GM23338 (cell line): ENCODE measurements at regions not wholly inside any gene's neighbourhood (a gene's known extent, or its start where the extent isn't known, plus 50 kb on each side); places are given as distances from the start of the nearest gene placed in this dataset.

ENCODE experiments used
- ATAC-seq: fragments of 200-7000 bp; cut with Tn5 transposase; 3 replicates; pipeline ENCODE4 v1.9.1; 2020
- DNase-seq: peaks from one replicate; pipeline ENCODE4 v3.0.0-alpha.2; 2015; ENCODE audit warnings: low spot score
- H2AFZ ChIP-seq: fragments of 200-600 bp; sonication (generic); 2 replicates; pipeline ENCODE4 v1.8.0; 2016; ENCODE audit warnings: antibody characterized with exemption, mild to moderate bottlenecking, moderate library complexity
- H3F3A ChIP-seq: fragments of 200-600 bp; sonication (generic); replicated peaks from 2 replicates; pipeline ENCODE4 v1.8.0; 2017; ENCODE audit warnings: antibody characterized with exemption, mixed run types, low read depth
- H3K27ac ChIP-seq: fragments of 200-600 bp; sonication (generic); 2 replicates; pipeline ENCODE4 v1.6.1; 2016; ENCODE audit warnings: low read depth
- H3K27me3 ChIP-seq: fragments of 200-600 bp; sonication (generic); 2 replicates; pipeline ENCODE4 v1.8.0; 2016; ENCODE audit warnings: mild to moderate bottlenecking, mixed run types, moderate library complexity; ENCODE audit not compliant: insufficient read depth
- H3K36me3 ChIP-seq: fragments of 200-600 bp; sonication (generic); 2 replicates; pipeline ENCODE4 v1.8.0; 2016; ENCODE audit warnings: mild to moderate bottlenecking; ENCODE audit not compliant: insufficient read depth
- H3K4me1 ChIP-seq: fragments of 200-600 bp; sonication (generic); 2 replicates; pipeline ENCODE4 v1.8.0; 2016; ENCODE audit warnings: mild to moderate bottlenecking, moderate library complexity; ENCODE audit not compliant: insufficient read depth
- H3K4me2 ChIP-seq: fragments of 200-600 bp; sonication (generic); 2 replicates; pipeline ENCODE4 v1.7.1; 2017; ENCODE audit warnings: mixed run types
- H3K4me3 ChIP-seq: fragments of 200-600 bp; sonication (generic); 2 replicates; pipeline ENCODE4 v1.6.1; 2016; ENCODE audit warnings: mixed run types
- H3K79me2 ChIP-seq: fragments of 200-600 bp; sonication (generic); replicated peaks from 2 replicates; pipeline ENCODE4 v1.8.0; 2017; ENCODE audit warnings: mild to moderate bottlenecking; ENCODE audit not compliant: insufficient read depth
- H3K9me2 ChIP-seq: fragments of 200-600 bp; sonication (generic); 2 replicates; pipeline ENCODE4 v1.8.0; 2017; ENCODE audit not compliant: insufficient read depth
- H4K20me1 ChIP-seq: fragments of 200-600 bp; sonication (generic); replicated peaks from 2 replicates; pipeline ENCODE4 v1.8.0; 2017; ENCODE audit warnings: mild to moderate bottlenecking; ENCODE audit not compliant: insufficient read depth
- H3K27ac Mint-ChIP-seq: 2 replicates; pipeline ENCODE4 v1.8.0; 2020; ENCODE audit warnings: inconsistent platforms, mild to moderate bottlenecking, moderate library complexity, mixed read lengths
- H3K27me3 Mint-ChIP-seq: 3 replicates; pipeline ENCODE4 v1.8.0; 2022; ENCODE audit warnings: low read depth, mild to moderate bottlenecking, moderate library complexity, mixed read lengths, inconsistent platforms; ENCODE audit not compliant: insufficient read depth, poor library complexity
- H3K36me3 Mint-ChIP-seq: 3 replicates; pipeline ENCODE4 v1.8.0; 2021; ENCODE audit warnings: low read depth, mild to moderate bottlenecking, inconsistent platforms, moderate library complexity, mixed read lengths
- H3K4me1 Mint-ChIP-seq: 3 replicates; pipeline ENCODE4 v1.8.0; 2020; ENCODE audit warnings: mild to moderate bottlenecking, inconsistent platforms, mixed read lengths
- H3K4me3 Mint-ChIP-seq: 3 replicates; pipeline ENCODE4 v1.8.0; 2021; ENCODE audit warnings: moderate library complexity, mild to moderate bottlenecking, inconsistent platforms, mixed read lengths
- H3K9me3 Mint-ChIP-seq: 3 replicates; pipeline ENCODE4 v1.8.0; 2020; ENCODE audit warnings: moderate library complexity, mild to moderate bottlenecking, inconsistent platforms, mixed read lengths
- CREB1 ChIP-seq: fragments of 250-450 bp; sonication (Bioruptor Pico); IDR thresholded peaks from 2 replicates; pipeline ENCODE4 v1.5.0; 2020; ENCODE audit warnings: low read depth, mild to moderate bottlenecking, moderate library complexity
- EZH2 ChIP-seq: fragments of 200-600 bp; sonication (generic); IDR thresholded peaks from one replicate; pipeline ENCODE4 v1.8.0; 2017; ENCODE audit warnings: antibody characterized with exemption, mild to moderate bottlenecking, low read depth; ENCODE audit not compliant: unreplicated experiment
- EZH2phosphoT487 ChIP-seq: fragments of 200-600 bp; sonication (generic); IDR thresholded peaks from one replicate; pipeline ENCODE4 v1.8.1; 2018; ENCODE audit warnings: antibody characterized with exemption; ENCODE audit not compliant: unreplicated experiment
- JUNB ChIP-seq: IDR thresholded peaks from one replicate; pipeline ENCODE4 v1.6.1; 2016; ENCODE audit warnings: antibody characterized with exemption; ENCODE audit not compliant: unreplicated experiment
- NANOG ChIP-seq: IDR thresholded peaks from 2 replicates; pipeline ENCODE4 v1.6.1; 2016; ENCODE audit warnings: antibody characterized with exemption, borderline replicate concordance
- REST ChIP-seq: IDR thresholded peaks from one replicate; pipeline ENCODE4 v1.6.1; 2018; ENCODE audit warnings: antibody characterized with exemption; ENCODE audit not compliant: unreplicated experiment
- STAT1 ChIP-seq: IDR thresholded peaks from one replicate; pipeline ENCODE4 v1.6.1; 2016; ENCODE audit warnings: antibody characterized with exemption; ENCODE audit not compliant: unreplicated experiment
- ZNF114 ChIP-seq: fragments of 250-450 bp; sonication (Bioruptor Pico); IDR thresholded peaks from 2 replicates; pipeline ENCODE4 v1.5.0; 2020; ENCODE audit warnings: mild to moderate bottlenecking, moderate library complexity
- ZNF331 ChIP-seq: fragments of 250-450 bp; sonication (Bioruptor Pico); IDR thresholded peaks from 2 replicates; pipeline ENCODE4 v1.5.0; 2020; ENCODE audit warnings: low read depth, mild to moderate bottlenecking, moderate library complexity
- TF ChIP-seq, protein P1 (sequence below), 2 experiments: fragments of 200-600 bp in 1 of 2; sonication (generic) in 1 of 2; conservative IDR thresholded peaks; 2 replicates each; pipeline versions ENCODE4 v1.5.1 to v1.6.1; 2016 to 2017; ENCODE audit warnings: antibody characterized with exemption in 2 of 2, low read depth in 2 of 2, mild to moderate bottlenecking in 2 of 2, moderate library complexity in 1 of 2
- TF ChIP-seq, protein P2 (sequence below): fragments of 250-450 bp; sonication (Bioruptor Pico); IDR thresholded peaks from 2 replicates; pipeline ENCODE4 v1.5.0; 2020; ENCODE audit warnings: mild to moderate bottlenecking, moderate library complexity
- TF ChIP-seq, protein P3 (sequence below): IDR thresholded peaks from 2 replicates; pipeline ENCODE4 v1.6.1; 2016; ENCODE audit warnings: antibody characterized with exemption

- H3K27ac ChIP-seq, result no peak overlapping the region
- H3K4me1 ChIP-seq, result no peaks in the 10 kb centered on the region
- Mint-ChIP-seq H3K4me3 (no peak overlapping the region), H3K27me3 (peaks cover 2% of the 10 kb centered on the region), H3K9me3 (no peaks in the 10 kb centered on the region), H3K4me1 (no peaks in the 10 kb centered on the region), H3K27ac (no peak overlapping the region), H3K36me3 (no peaks in the 10 kb centered on the region)
- H3K4me3 ChIP-seq, result no peak overlapping the region
- no peaks in the 10 kb centered on the region for H3K9me2 ChIP-seq
- no peak overlapping the region for H3K4me2 ChIP-seq
- no peaks in the 10 kb centered on the region for H3F3A ChIP-seq
- ATAC-seq, result no peak
- H3K36me3 ChIP-seq, result no peaks in the 10 kb centered on the region
- no peaks in the 10 kb centered on the region for H3K27me3 ChIP-seq
- DNase-seq, result no peak
- H4K20me1 ChIP-seq, result no peaks in the 10 kb centered on the region
- no peaks in the 10 kb centered on the region for H3K79me2 ChIP-seq
- 0 out of 2 replicates have a peak overlapping the region, but pooled peaks have one; percentile 28 for H2AFZ ChIP-seq
- TF ChIP-seq CREB1 (CRISPR knock-in tag), result no peak
- TF ChIP-seq ZNF114 (CRISPR knock-in tag), result no peak
- TF ChIP-seq, protein P1, sequence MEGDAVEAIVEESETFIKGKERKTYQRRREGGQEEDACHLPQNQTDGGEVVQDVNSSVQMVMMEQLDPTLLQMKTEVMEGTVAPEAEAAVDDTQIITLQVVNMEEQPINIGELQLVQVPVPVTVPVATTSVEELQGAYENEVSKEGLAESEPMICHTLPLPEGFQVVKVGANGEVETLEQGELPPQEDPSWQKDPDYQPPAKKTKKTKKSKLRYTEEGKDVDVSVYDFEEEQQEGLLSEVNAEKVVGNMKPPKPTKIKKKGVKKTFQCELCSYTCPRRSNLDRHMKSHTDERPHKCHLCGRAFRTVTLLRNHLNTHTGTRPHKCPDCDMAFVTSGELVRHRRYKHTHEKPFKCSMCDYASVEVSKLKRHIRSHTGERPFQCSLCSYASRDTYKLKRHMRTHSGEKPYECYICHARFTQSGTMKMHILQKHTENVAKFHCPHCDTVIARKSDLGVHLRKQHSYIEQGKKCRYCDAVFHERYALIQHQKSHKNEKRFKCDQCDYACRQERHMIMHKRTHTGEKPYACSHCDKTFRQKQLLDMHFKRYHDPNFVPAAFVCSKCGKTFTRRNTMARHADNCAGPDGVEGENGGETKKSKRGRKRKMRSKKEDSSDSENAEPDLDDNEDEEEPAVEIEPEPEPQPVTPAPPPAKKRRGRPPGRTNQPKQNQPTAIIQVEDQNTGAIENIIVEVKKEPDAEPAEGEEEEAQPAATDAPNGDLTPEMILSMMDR (conservative IDR thresholded peaks at IDR 0.05; ENCODE audit: low read depth in 2 of 2), result no peak
- TF ChIP-seq EZH2, result no peak
- TF ChIP-seq REST, result no peak
- TF ChIP-seq ZNF331 (CRISPR knock-in tag), result no peak
- TF ChIP-seq STAT1, result no peak
- no peak for TF ChIP-seq EZH2phosphoT487
- TF ChIP-seq, protein P2, sequence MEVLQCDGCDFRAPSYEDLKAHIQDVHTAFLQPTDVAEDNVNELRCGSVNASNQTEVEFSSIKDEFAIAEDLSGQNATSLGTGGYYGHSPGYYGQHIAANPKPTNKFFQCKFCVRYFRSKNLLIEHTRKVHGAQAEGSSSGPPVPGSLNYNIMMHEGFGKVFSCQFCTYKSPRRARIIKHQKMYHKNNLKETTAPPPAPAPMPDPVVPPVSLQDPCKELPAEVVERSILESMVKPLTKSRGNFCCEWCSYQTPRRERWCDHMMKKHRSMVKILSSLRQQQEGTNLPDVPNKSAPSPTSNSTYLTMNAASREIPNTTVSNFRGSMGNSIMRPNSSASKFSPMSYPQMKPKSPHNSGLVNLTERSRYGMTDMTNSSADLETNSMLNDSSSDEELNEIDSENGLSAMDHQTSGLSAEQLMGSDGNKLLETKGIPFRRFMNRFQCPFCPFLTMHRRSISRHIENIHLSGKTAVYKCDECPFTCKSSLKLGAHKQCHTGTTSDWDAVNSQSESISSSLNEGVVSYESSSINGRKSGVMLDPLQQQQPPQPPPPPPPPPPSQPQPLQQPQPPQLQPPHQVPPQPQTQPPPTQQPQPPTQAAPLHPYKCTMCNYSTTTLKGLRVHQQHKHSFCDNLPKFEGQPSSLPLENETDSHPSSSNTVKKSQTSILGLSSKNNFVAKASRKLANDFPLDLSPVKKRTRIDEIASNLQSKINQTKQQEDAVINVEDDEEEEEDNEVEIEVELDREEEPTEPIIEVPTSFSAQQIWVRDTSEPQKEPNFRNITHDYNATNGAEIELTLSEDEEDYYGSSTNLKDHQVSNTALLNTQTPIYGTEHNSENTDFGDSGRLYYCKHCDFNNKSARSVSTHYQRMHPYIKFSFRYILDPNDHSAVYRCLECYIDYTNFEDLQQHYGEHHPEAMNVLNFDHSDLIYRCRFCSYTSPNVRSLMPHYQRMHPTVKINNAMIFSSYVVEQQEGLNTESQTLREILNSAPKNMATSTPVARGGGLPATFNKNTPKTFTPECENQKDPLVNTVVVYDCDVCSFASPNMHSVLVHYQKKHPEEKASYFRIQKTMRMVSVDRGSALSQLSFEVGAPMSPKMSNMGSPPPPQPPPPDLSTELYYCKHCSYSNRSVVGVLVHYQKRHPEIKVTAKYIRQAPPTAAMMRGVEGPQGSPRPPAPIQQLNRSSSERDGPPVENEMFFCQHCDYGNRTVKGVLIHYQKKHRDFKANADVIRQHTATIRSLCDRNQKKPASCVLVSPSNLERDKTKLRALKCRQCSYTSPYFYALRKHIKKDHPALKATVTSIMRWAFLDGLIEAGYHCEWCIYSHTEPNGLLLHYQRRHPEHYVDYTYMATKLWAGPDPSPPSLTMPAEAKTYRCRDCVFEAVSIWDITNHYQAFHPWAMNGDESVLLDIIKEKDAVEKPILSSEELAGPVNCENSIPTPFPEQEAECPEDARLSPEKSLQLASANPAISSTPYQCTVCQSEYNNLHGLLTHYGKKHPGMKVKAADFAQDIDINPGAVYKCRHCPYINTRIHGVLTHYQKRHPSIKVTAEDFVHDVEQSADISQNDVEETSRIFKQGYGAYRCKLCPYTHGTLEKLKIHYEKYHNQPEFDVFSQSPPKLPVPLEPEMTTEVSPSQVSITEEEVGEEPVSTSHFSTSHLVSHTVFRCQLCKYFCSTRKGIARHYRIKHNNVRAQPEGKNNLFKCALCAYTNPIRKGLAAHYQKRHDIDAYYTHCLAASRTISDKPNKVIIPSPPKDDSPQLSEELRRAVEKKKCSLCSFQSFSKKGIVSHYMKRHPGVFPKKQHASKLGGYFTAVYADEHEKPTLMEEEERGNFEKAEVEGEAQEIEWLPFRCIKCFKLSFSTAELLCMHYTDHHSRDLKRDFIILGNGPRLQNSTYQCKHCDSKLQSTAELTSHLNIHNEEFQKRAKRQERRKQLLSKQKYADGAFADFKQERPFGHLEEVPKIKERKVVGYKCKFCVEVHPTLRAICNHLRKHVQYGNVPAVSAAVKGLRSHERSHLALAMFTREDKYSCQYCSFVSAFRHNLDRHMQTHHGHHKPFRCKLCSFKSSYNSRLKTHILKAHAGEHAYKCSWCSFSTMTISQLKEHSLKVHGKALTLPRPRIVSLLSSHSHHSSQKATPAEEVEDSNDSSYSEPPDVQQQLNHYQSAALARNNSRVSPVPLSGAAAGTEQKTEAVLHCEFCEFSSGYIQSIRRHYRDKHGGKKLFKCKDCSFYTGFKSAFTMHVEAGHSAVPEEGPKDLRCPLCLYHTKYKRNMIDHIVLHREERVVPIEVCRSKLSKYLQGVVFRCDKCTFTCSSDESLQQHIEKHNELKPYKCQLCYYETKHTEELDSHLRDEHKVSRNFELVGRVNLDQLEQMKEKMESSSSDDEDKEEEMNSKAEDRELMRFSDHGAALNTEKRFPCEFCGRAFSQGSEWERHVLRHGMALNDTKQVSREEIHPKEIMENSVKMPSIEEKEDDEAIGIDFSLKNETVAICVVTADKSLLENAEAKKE (CRISPR knock-in tag), result no peak
- no peak for TF ChIP-seq JUNB
- TF ChIP-seq, protein P3, sequence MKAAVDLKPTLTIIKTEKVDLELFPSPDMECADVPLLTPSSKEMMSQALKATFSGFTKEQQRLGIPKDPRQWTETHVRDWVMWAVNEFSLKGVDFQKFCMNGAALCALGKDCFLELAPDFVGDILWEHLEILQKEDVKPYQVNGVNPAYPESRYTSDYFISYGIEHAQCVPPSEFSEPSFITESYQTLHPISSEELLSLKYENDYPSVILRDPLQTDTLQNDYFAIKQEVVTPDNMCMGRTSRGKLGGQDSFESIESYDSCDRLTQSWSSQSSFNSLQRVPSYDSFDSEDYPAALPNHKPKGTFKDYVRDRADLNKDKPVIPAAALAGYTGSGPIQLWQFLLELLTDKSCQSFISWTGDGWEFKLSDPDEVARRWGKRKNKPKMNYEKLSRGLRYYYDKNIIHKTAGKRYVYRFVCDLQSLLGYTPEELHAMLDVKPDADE, result no peak
- no peak for TF ChIP-seq NANOG
These were observed 406.5 kb downstream of the DUSP10 start for GRCh38 chr1:221335161-221336101.
